Osteoblast (primary cell): ENCODE measurements at regions not wholly inside any gene's neighbourhood (a gene's known extent, or its start where the extent isn't known, plus 50 kb on each side); places are given as distances from the start of the nearest gene placed in this dataset.

ENCODE experiments used
- DNase-seq: peaks from one replicate; pipeline ENCODE4 v3.0.0; 2011; ENCODE audit warnings: low spot score, mixed read lengths; ENCODE audit not compliant: insufficient read length; ENCODE audit errors: missing footprints
- H2AFZ ChIP-seq: 2 replicates; pipeline ENCODE4 v1.6.0; 2011; ENCODE audit warnings: mild to moderate bottlenecking, low read length
- H3K27ac ChIP-seq: 2 replicates; pipeline ENCODE4 v1.5.1; 2011; ENCODE audit warnings: mild to moderate bottlenecking, low read depth, low read length, moderate library complexity
- H3K27me3 ChIP-seq: 2 replicates; pipeline ENCODE4 v1.6.0; 2012; ENCODE audit warnings: mild to moderate bottlenecking, control low read depth, inconsistent platforms, low read length, moderate library complexity; ENCODE audit not compliant: insufficient read depth
- H3K36me3 ChIP-seq: 2 replicates; pipeline ENCODE4 v1.5.1; 2011; ENCODE audit warnings: mild to moderate bottlenecking, low read length, control low read depth, moderate library complexity; ENCODE audit not compliant: insufficient read depth
- H3K4me1 ChIP-seq: 2 replicates; pipeline ENCODE4 v1.5.1; 2011; ENCODE audit warnings: mild to moderate bottlenecking, low read length, control low read depth, moderate library complexity; ENCODE audit not compliant: insufficient read depth
- H3K4me2 ChIP-seq: 2 replicates; pipeline ENCODE4 v1.6.0; 2011; ENCODE audit warnings: mild to moderate bottlenecking, low read length; ENCODE audit not compliant: insufficient read depth
- H3K4me3 ChIP-seq: fragments of 200-600 bp; sonication (generic); 3 replicates; pipeline ENCODE4 v1.5.1; 2012; ENCODE audit warnings: mild to moderate bottlenecking, low read length, inconsistent platforms; ENCODE audit not compliant: insufficient read depth
- H3K79me2 ChIP-seq: 2 replicates; pipeline ENCODE4 v1.6.0; 2012; ENCODE audit warnings: mild to moderate bottlenecking, low read length, control low read depth, inconsistent platforms; ENCODE audit not compliant: insufficient read depth
- H3K9me3 ChIP-seq: 2 replicates; pipeline ENCODE4 v1.5.1; 2011; ENCODE audit warnings: low read depth, low read length, control low read depth
- H4K20me1 ChIP-seq: 2 replicates; pipeline ENCODE4 v1.6.0; 2012; ENCODE audit warnings: mild to moderate bottlenecking, low read length, control low read depth; ENCODE audit not compliant: insufficient read depth
- CTCF ChIP-seq: IDR thresholded peaks from 2 replicates; pipeline ENCODE4 v1.5.1; 2011; ENCODE audit warnings: mild to moderate bottlenecking, low read depth, low read length, moderate library complexity; ENCODE audit errors: extremely low read depth

GRCh38 chr9:99590410-99590809, 231.3 kb upstream of the NR4A3 start:
- H3K27me3 ChIP-seq: no peaks in the 10 kb centered on the region
- no peak overlapping the region for H2AFZ ChIP-seq
- H3K9me3 ChIP-seq: no peaks in the 10 kb centered on the region
- no peak overlapping the region for H3K4me2 ChIP-seq
- no peaks in the 10 kb centered on the region for H3K4me1 ChIP-seq
- no peak for DNase-seq
- no peak overlapping the region for H3K4me3 ChIP-seq
- no peaks in the 10 kb centered on the region for H3K36me3 ChIP-seq
- TF ChIP-seq CTCF: no peak
- H3K27ac ChIP-seq: no peak overlapping the region
- H3K79me2 ChIP-seq: no peaks in the 10 kb centered on the region
- no peaks in the 10 kb centered on the region for H4K20me1 ChIP-seq

GRCh38 chr9:99590840-99591239, 230.8 kb upstream of the NR4A3 start:
- Histone ChIP-seq H3K4me3 (no peak overlapping the region), H3K9me3 (no peaks in the 10 kb centered on the region), H3K4me2 (no peak overlapping the region), H3K36me3 (no peaks in the 10 kb centered on the region), H3K4me1 (no peaks in the 10 kb centered on the region), H3K79me2 (no peaks in the 10 kb centered on the region), H4K20me1 (no peaks in the 10 kb centered on the region), H2AFZ (no peak overlapping the region), H3K27me3 (no peaks in the 10 kb centered on the region), H3K27ac (no peak overlapping the region)
- DNase-seq: no peak
- no peak for TF ChIP-seq CTCF

GRCh38 chr9:99591770-99592169, 229.9 kb upstream of the NR4A3 start:
- Histone ChIP-seq H3K79me2 (no peaks in the 10 kb centered on the region), H2AFZ (no peak overlapping the region), H3K36me3 (no peaks in the 10 kb centered on the region), H3K4me3 (no peak overlapping the region), H3K4me2 (no peak overlapping the region), H3K9me3 (no peaks in the 10 kb centered on the region), H4K20me1 (no peaks in the 10 kb centered on the region), H3K27ac (no peak overlapping the region), H3K27me3 (no peaks in the 10 kb centered on the region), H3K4me1 (no peaks in the 10 kb centered on the region)
- DNase-seq: no peak
- no peak for TF ChIP-seq CTCF

- no peaks in the 10 kb centered on the region for H4K20me1 ChIP-seq
- H3K4me2 ChIP-seq: no peak overlapping the region
- H3K27ac ChIP-seq: no peak overlapping the region
- DNase-seq: no peak
- H3K27me3 ChIP-seq: no peaks in the 10 kb centered on the region
- TF ChIP-seq CTCF: no peak
- no peak overlapping the region for H3K4me3 ChIP-seq
- H3K79me2 ChIP-seq: no peaks in the 10 kb centered on the region
- H3K9me3 ChIP-seq: no peaks in the 10 kb centered on the region
- no peak overlapping the region for H2AFZ ChIP-seq
- H3K36me3 ChIP-seq: no peaks in the 10 kb centered on the region
- no peaks in the 10 kb centered on the region for H3K4me1 ChIP-seq
Measured at GRCh38 chr9:99592834-99593574, 228.7 kb upstream of the NR4A3 start.
